D341Med (cell line): ENCODE measurements at regions not wholly inside any gene's neighbourhood (a gene's known extent, or its start where the extent isn't known, plus 50 kb on each side); places are given as distances from the start of the nearest gene placed in this dataset.
"Not testable (repeated sequence)": the region's sequence is repeated elsewhere in the genome, so short reads cannot be mapped to it uniquely, and the experiment has no call there.

Experiments
- DNase-seq: peaks from one replicate; pipeline ENCODE4 v3.0.0; 2012; ENCODE audit warnings: low spot score

DNA sequence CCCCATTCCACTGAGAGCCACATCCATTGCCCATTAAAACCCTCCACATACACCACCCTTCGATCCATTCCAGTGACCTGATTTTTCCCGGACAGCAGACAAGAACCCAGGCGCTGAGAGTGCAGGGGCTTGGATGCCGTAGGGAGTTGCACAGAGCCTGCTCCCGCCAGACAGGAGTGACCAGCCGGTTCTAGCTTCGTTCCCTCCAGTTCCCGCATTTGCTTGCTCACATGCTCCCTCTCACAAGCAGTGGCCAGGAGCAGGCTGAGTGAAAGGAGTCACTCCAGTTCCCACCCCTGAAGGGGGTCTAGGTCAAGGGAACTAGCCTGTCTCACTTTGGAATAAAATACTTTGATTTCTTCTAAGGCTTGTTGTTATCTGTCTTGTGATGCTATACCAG is 119.5 kb downstream of the SKIDA1 start:
- no peak for DNase-seq

DNA sequence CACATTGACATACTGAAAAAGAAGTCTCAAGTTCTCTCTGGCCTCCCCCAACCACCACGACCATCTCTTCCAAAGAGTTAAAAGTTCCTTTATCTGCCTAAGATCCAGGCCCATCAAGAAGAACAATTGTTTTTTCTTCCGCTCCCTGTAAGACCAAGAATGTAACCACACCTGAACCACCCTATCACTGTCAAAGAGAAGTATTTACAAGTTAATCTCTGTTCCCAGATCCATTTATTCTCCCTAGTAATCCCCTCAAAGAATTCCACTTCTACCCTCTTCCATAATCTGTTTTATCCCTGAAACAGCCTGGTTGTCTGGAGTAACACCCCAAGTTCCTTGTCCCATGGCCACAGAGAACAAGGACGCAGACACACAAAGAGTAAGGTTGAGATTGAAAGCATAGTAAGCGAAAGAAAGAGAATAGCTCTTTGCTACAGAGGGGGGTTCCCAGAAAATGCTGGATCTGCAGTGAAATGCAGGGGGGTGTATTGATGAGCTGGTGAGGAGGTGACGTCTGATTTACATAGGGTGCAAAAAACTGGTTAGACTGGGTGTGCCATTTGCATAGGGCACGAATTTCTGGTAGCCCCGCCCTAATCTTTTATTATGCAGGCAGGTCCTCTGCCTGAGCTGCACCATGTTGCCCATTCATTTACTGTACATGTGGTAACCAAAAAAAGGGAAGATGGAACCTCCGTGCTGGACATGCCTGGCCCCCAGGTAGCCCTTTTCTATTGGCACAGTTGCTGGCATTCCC is 122.0 kb downstream of the SKIDA1 start:
- no peak for DNase-seq

- no peak for DNase-seq
These were observed 122.8 kb downstream of the SKIDA1 start for GRCh38 chr10:21402606-21403083.

GRCh38 chr10:21401196-21401595 is 124.3 kb downstream of the SKIDA1 start:
- DNase-seq: no peak

DNA sequence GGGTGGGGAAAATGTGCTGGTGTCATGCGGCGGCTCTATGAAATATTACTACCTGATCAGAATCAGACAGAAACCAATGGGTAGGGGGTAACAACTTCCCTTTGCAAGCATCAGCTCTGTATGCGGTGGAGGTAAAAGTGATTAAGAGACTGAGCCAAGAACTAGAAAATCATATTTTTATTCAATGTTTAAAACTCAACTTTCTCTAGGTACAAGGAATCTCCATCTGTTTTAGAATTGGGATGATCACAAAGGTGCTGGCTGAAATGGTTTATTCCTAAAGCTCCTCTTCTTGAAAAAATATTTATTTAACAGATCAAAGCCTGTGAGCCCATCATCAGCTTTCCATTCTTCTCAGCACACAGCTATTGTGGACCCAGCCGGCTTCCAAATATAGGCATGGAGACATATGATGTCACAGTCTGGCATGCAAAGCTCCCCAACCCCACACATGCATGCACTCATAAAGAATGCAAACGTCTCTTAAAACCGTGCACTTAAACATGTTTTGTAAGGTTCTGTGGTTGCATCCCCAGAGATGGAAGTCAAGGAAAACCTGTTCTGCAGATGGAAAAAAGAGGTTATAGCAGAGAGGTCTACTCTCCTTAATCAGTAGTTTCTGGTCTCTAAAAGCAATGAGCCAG is 126.0 kb downstream of the SKIDA1 start:
- DNase-seq: no peak

GRCh38 chr10:21398563-21399231 is 126.8 kb downstream of the SKIDA1 start:
- no peak for DNase-seq

GRCh38 chr10:21396889-21397288 is 128.6 kb downstream of the SKIDA1 start:
- no peak for DNase-seq

DNA sequence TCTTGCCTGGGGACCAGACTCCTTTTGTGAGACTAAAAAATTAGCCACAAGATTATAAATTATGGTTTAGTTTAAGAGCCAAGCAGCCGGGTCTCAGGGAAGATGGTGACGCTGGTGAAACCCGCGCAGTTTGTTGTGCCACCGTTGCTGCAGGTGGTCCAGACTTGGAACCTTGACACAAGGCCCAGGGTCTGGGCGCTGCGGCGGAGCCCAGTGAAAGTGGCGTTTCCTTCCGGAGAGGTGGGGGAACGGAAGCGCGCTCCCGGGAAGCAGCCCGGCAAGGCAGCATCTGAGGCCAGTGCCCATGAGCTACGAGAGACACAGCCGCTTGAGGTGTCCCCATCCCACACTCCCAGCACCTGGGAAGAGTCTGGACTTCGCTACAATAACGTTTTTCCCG is 131.6 kb downstream of the SKIDA1 start:
- DNase-seq: no peak

DNA sequence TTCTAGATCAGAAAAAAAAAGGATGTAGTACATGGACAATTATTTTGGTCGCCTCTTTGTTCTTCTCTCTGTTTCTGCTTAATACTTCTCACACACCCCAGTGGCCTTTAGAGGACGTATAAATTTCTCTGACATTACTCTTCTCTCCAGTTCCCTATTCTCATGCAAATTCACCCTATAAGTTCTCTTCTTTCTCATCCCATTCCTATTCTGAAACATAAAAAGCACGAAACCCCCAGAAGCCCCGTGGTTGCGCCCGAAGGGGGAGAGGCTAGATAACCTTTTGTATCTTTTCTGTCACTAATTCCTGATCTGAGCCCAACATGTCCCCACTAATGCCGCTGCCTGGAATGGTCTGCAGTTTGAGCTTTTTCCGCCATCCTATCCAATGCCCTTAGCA is 136.9 kb downstream of the SKIDA1 start:
- no peak for DNase-seq

DNA sequence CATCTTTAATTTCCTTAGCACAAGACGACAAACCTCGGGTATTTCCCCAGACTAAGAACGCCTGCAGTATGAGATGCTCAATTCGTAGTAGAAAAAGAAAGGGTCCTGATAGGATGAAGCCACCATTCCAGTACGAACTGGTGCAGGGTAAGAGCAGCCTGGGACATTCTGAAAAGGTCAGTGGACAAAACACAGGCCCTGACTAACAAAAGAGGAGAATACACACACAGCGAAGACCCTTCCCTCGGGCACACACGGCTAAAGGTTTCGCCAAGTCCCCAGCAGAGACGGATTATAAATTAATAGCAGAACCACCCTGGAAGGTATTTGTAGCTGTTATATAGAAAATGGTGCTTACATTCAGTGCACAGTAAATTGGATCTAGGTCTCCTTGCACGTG is 137.6 kb downstream of the SKIDA1 start:
- DNase-seq: no peak

DNA sequence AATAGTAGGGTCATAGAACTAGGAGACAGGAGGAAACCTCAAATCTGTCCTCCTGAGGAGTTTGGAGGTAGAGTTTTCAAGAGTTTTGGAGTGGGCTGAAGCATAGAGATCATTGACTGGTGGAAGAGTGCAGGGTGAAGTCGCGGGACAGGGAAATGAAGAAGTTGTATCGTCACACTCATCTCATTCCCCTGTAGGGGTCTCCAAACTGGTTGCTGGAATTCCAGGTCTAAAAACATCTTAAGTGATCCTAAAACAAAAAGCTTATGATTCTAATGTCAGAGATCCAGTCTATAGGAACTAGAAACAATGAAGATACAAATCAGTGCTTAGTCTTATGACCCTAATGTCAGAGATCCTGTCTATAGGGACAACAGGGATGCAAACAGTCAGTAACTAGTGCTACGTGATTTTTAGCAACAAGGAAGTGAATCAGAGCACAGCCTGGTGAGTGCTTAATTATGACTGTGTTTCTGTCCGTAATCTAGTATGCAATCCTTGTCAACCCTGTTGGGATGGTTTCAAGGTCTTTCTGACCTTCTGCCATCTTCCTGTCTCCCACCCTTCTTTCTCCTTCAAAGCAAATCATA is 139.4 kb downstream of the SKIDA1 start:
- DNase-seq: no peak

DNA sequence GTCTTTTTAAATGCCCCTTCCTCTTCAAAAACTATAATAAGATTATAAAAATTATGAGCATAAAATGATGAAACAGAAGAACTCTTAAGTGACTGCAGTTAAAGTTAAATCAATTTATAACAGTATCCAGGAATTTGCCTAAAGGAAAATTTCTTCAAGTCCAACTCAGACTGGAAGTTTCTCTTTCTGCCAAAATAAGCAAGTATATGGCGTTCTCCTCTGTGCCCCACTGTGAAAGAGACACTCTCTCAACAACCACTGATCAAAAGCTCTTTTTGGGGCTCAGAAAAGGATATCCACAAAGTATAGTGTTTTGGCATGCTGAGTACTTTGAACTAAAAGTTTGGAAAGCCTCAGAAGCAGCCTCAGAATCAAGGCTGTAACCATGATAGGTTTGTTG is 139.9 kb downstream of the SKIDA1 start:
- no peak for DNase-seq

GRCh38 chr10:21379143-21379542 is 146.3 kb downstream of the SKIDA1 start:
- no peak for DNase-seq

- not testable (repeated sequence) for DNase-seq
These were observed 150.2 kb downstream of the SKIDA1 start for GRCh38 chr10:21375274-21375673.

GRCh38 chr10:21373881-21374280 is 151.6 kb downstream of the SKIDA1 start:
- not testable (repeated sequence) for DNase-seq

DNA sequence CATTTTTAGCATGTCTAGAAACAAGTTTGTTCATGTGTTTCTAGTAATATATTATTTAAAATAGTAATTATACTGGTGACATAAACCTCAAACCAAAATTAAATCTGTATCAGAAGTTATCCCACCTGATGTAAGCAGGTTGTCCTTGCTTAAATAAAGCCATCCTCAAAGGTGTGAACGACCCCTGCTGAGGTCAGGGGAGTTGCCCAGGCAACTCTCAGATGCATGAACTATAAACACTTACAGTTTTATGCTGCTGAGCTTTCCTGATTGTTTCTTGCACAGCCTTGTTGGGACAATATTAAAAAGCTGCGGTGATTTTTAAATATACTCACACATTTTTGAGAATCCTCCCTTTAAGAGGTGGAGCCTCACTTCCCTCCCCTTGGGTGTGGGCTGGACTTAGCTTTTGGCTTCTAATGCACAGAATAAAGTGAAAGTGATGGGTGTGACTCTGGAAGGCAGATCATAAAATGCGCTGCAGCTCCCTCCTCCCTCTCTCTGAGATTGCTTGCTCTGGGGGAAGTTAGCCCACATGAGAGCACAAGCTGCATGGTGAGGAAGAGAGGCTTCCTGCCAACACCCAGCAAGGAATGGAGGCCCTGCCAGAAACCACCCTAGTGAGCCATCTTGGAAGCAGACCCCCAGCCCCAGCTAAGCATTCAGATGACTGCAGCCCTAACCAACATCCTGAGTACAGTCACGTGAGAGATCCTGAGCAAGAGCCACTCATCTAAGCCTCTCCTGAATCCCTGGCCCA is 152.7 kb downstream of the SKIDA1 start:
- no peak for DNase-seq

DNA sequence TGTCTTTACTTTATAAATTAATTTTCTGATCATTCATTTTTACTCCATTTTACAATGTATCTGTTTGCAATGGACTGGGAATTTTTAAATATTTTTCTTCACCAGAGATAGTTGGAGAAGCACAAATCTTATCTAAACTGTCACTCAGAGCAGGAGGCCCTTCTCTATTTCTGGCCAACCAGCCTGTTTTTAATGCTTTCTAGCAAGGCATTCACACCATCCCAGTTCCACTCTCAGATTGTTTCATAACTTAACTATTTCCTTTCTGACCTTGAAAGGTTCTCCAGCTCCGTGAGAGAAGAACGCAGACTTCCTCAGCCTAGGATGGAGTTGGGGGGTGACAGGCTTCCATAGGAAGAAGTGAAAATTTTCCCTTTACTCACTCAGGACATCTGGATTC is 155.8 kb downstream of the SKIDA1 start:
- no peak for DNase-seq

DNA sequence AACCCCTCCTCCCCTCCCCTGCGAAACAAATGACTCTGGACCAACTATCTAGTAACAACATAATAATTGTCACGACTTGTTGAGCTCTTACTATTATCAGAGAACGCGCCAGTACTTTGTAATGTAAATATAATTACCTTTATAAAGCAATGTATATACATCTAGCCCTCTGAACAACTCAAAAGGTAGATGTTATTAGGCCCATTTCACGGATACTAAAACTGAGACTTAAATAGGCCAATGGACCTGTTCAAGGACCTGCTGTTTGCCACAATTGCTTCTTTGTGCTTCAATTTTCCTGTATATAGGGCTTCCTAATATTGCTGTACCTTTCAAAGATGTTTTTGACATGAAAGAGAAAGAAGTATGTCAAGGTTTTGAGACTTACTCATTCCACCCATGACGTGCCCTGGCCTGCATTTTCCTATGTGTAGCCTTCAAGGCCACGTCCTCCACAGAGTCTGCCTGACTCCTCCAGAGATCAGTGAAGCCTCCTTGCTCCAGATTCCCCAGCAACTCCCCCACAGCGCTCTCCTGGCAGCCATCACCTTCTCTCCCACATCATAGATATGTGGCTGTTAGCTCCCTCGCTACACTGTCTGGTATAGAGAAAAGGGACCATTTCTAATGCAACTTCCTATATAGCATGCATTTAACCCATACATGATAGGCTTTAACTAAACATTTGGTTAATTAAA is 156.6 kb downstream of the SKIDA1 start:
- DNase-seq: no peak

- no peak for DNase-seq
These were observed 157.4 kb downstream of the SKIDA1 start for GRCh38 chr10:21368022-21368582.

DNA sequence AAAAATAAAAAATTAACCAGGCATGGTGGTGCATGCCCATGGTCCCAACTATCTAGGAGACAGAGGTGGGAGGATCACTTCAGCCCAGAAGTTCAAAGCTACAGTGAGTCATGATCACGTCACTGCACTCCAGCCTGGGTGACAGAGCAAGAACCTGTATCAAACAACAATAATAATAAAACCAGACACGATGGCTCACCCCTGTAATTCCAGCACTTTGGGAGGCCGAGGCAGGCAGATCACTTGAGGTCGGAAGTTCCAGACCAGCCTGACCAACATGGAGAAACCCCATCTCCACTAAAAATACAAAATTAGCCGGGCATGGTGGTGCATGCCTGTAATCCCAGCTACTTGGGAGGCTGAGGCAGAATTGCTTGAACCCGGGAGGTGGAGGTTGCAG is 159.4 kb downstream of the SKIDA1 start:
- DNase-seq: not testable (repeated sequence)
